Prostate gland (tissue), 2 donors: ENCODE measurements at regions not wholly inside any gene's neighbourhood (a gene's known extent, or its start where the extent isn't known, plus 50 kb on each side); places are given as distances from the start of the nearest gene placed in this dataset.

ENCODE experiments used
- DNase-seq: peaks from one replicate; pipeline ENCODE4 v3.0.0-alpha.2; 2019; ENCODE audit warnings: low spot score
- H3K27ac ChIP-seq, 2 donors: fragments of 200-600 bp; sonication (generic); 2 replicates each; pipeline ENCODE4 v1.5.1; 2017 to 2019
- H3K27me3 ChIP-seq: fragments of 200-600 bp; sonication (generic); replicated peaks from 2 replicates; pipeline ENCODE4 v1.5.1; 2019; ENCODE audit not compliant: insufficient read depth
- H3K36me3 ChIP-seq, 2 donors: fragments of 200-600 bp; sonication (generic); 1 replicate in 1 of 2; 2 replicates in 1 of 2; pipeline versions ENCODE4 v1.5.1 to v1.8.1; 2017 to 2019
- H3K4me1 ChIP-seq: fragments of 200-600 bp; sonication (generic); replicated peaks from 2 replicates; pipeline ENCODE4 v1.5.1; 2019
- H3K4me3 ChIP-seq, 2 donors: fragments of 200-600 bp; sonication (generic); 2 replicates each; pipeline ENCODE4 v1.5.1; 2017 to 2019
- H3K9me3 ChIP-seq: fragments of 200-600 bp; sonication (generic); 2 replicates; pipeline ENCODE4 v1.5.1; 2017
- POLR2A ChIP-seq: fragments of 450-650 bp; IDR thresholded peaks from one replicate; pipeline ENCODE4 v1.6.1; 2016; ENCODE audit warnings: antibody characterized with exemption, mild to moderate bottlenecking
- POLR2AphosphoS5 ChIP-seq: sonication (generic); formaldehyde crosslinking; IDR thresholded peaks from one replicate; pipeline ENCODE4 v1.6.1; 2017; ENCODE audit warnings: antibody characterized with exemption
- WGBS: methylation state at CpG from one replicate; pipeline ENCODE4 v1.1.5; 2018; 5-methylcytosine and 5-hydroxymethylcytosine counted together
- intact Hi-C: fragments of 100-400 bp; cut with DNase I; formaldehyde crosslinking; loops from one replicate; pipeline ENCODE4 v1.14.2; 2022
- TF ChIP-seq, protein P1 (sequence below), 4 experiments: fragments of 200-600 bp in 2 of 4; fragments of 450-650 bp in 2 of 4; sonication (generic) in 2 of 4; IDR thresholded peaks; 1 replicate in 3 of 4; 2 replicates in 1 of 4; pipeline ENCODE4 v1.5.1; 2016 to 2019; ENCODE audit warnings: antibody characterized with exemption in 4 of 4, mild to moderate bottlenecking in 2 of 4, moderate library complexity in 2 of 4

DNA sequence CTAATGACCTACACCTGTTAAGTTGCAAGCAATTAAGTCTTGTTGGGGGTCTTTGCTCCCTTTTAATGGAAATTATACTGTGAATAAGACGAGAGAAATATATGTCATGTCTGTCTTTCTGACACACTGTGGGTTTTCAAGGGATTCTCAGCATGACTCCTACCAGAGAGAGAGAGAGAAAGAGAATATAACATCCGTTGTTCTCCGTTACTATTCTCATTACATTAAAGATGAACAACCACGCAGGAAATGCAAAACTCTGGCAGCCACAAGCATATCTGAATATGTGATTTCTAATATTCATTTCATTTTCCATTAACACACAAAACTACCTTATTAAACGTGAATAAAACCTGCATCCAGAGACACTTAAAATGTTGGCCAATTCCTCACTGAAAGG, 67.3 kb upstream of the EGLN3 start:
- no peaks in the 10 kb centered on the region for H3K9me3 ChIP-seq
- H3K27ac ChIP-seq: no peak overlapping the region
- no peaks in the 10 kb centered on the region for H3K36me3 ChIP-seq
- no peaks in the 10 kb centered on the region for H3K27me3 ChIP-seq
- no peaks in the 10 kb centered on the region for H3K4me1 ChIP-seq
- 77% methylated on average over 5 of the region's 5 CpGs for WGBS
- intact Hi-C loops: no loop called here
- no peak overlapping the region for H3K4me3 ChIP-seq
- DNase-seq: no peak
- TF ChIP-seq POLR2AphosphoS5: no peak
- TF ChIP-seq, protein P1, sequence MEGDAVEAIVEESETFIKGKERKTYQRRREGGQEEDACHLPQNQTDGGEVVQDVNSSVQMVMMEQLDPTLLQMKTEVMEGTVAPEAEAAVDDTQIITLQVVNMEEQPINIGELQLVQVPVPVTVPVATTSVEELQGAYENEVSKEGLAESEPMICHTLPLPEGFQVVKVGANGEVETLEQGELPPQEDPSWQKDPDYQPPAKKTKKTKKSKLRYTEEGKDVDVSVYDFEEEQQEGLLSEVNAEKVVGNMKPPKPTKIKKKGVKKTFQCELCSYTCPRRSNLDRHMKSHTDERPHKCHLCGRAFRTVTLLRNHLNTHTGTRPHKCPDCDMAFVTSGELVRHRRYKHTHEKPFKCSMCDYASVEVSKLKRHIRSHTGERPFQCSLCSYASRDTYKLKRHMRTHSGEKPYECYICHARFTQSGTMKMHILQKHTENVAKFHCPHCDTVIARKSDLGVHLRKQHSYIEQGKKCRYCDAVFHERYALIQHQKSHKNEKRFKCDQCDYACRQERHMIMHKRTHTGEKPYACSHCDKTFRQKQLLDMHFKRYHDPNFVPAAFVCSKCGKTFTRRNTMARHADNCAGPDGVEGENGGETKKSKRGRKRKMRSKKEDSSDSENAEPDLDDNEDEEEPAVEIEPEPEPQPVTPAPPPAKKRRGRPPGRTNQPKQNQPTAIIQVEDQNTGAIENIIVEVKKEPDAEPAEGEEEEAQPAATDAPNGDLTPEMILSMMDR (IDR thresholded peaks at IDR 0.05): no peak

DNA sequence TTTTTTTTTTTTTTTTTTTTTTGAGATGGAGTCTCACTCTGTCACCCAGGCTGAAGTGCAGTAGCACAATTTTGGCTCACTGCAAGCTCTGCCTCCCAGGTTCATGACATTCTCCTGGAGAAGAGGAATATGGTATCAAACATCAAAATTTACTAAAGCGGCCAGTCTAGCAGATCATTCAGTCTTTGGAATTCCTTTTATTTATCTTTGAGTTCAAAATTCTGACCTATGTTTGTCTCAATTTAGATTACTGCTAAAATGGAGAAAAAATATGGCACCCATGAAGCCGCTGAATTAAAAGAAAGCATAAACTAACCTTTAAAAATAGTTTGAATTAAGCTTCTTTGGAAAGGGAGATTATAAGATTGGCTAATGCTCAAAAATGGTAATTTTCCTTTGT, 64.5 kb upstream of the EGLN3 start:
- Histone ChIP-seq H3K27me3 (no peaks in the 10 kb centered on the region), H3K9me3 (no peaks in the 10 kb centered on the region), H3K4me1 (no peaks in the 10 kb centered on the region), H3K27ac (no peak overlapping the region), H3K4me3 (no peak overlapping the region), H3K36me3 (no peaks in the 10 kb centered on the region)
- no peak for DNase-seq
- intact Hi-C loops: no loop called here
- TF ChIP-seq POLR2AphosphoS5: no peak
- TF ChIP-seq, protein P1 (IDR thresholded peaks at IDR 0.05): no peak
- TF ChIP-seq POLR2A: no peak
- WGBS: 79% methylated on average over 2 of the region's 2 CpGs

DNA sequence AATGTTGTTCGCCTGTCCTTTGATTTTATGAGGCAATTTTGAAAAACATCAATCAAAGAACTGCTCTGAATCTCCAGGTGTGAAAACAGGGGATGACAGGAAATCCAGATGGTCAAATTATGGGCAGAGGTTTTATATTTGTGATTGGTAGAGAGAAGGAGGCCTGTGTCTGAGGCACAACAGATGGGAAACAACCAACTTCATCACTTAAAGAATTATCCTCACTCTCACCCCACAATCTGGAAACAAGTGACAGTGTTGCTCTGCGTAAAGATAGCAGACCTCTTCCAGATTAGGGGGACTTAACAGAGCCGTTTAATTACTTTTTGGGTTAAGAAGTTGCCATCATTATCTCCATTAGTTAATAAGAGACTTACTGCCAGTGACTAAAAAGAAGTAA, 64.1 kb upstream of the EGLN3 start:
- intact Hi-C loops: no loop called here
- Histone ChIP-seq H3K9me3 (no peaks in the 10 kb centered on the region), H3K27ac (no peak overlapping the region), H3K36me3 (no peaks in the 10 kb centered on the region), H3K27me3 (no peaks in the 10 kb centered on the region), H3K4me1 (no peaks in the 10 kb centered on the region), H3K4me3 (no peak overlapping the region)
- TF ChIP-seq POLR2AphosphoS5: no peak
- TF ChIP-seq, protein P1 (IDR thresholded peaks at IDR 0.05): no peak
- no peak for TF ChIP-seq POLR2A
- no peak for DNase-seq
- 82% methylated on average over 3 of the region's 3 CpGs for WGBS

DNA sequence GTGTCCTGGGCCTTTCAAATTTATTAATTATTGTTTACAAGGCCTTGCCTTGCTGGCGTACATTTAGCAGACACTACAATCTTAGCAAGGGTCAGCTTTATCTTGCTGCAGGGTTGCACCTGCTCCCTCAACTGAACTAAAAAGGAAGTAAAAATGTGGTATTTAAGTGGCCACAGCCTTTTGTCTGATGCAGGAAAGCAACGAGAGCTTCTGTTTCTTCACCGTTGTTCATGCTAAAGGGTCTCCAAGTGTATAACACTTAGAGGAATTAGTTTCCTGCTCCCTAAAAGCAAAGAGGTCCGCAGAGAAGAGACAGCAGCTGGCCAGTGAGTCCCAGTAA, 62.8 kb upstream of the EGLN3 start:
- 83% methylated on average over 4 of the region's 4 CpGs for WGBS
- no peak overlapping the region for H3K27ac ChIP-seq
- intact Hi-C loops: no loop called here
- H3K4me1 ChIP-seq: no peaks in the 10 kb centered on the region
- DNase-seq: no peak
- no peak for TF ChIP-seq POLR2AphosphoS5
- no peak for TF ChIP-seq POLR2A
- TF ChIP-seq, protein P1 (IDR thresholded peaks at IDR 0.05): no peak
- no peaks in the 10 kb centered on the region for H3K9me3 ChIP-seq
- no peak overlapping the region for H3K4me3 ChIP-seq
- no peaks in the 10 kb centered on the region for H3K27me3 ChIP-seq
- H3K36me3 ChIP-seq: no peaks in the 10 kb centered on the region

DNA sequence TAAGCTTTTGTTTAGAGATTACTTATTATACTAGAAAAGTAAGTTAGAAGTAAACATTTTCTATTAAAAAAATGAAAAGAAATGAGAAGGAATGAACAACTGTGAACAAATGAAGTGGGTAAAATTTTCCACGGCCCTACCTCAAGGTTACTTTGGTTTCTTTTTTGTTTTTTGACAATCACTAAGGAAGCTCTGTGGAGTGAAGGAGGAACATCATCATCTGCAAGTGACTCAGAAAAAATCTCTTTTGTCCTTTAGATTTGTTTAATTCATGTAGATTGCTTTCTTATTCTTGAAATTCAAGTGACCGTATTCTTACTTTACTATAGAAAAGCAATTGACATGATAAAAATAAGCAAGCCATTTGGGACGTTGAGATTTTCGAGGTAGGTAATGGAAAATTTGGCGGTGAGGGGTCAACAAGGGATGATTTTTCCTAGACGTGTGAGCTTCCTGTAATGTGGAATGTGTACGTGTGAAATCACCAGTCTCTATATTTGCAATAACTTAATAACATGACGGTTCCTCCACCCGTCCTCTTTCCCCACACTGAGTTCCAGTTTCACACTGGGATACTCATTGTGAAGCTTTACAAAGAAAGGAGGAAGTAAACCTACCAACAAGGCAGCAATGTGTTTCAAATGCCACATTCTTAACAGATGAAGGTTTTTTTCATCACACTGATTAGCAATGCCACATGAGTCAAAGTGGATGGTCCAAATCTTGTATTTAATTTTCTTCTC, 62.3 kb upstream of the EGLN3 start:
- no peak for TF ChIP-seq POLR2A
- TF ChIP-seq, protein P1 (IDR thresholded peaks at IDR 0.05): no peak
- no peak for TF ChIP-seq POLR2AphosphoS5
- Histone ChIP-seq H3K27ac (no peak overlapping the region), H3K36me3 (no peaks in the 10 kb centered on the region), H3K4me1 (no peaks in the 10 kb centered on the region), H3K9me3 (no peaks in the 10 kb centered on the region), H3K27me3 (no peaks in the 10 kb centered on the region), H3K4me3 (no peak overlapping the region)
- WGBS: 78% methylated on average over 9 of the region's 9 CpGs
- intact Hi-C loops: no loop called here
- no peak for DNase-seq
